ENCODE measurements at regions not wholly inside any gene's neighbourhood (a gene's known extent, or its start where the extent isn't known, plus 50 kb on each side); places are given as distances from the start of the nearest gene placed in this dataset.

GRCh38 chr6:135622081-135622480 lies 124.5 kb upstream of the AHI1 start:
- TF ChIP-seq CTCF (IDR thresholded peaks at IDR 0.05): no peak
- no peak for TF ChIP-seq EP300 (IDR thresholded peaks at IDR 0.05)
